Keratinocyte (primary cell): ENCODE measurements at regions not wholly inside any gene's neighbourhood (a gene's known extent, or its start where the extent isn't known, plus 50 kb on each side); places are given as distances from the start of the nearest gene placed in this dataset.

Source experiments
- EZH2 ChIP-seq: IDR thresholded peaks from one replicate; pipeline ENCODE4 v1.6.1; 2012; ENCODE audit warnings: inconsistent platforms, mild to moderate bottlenecking, low read length, moderate library complexity
- TF ChIP-seq, protein P1 (sequence below), 3 experiments: IDR thresholded peaks in 1 of 3; conservative IDR thresholded peaks in 1 of 3; optimal IDR thresholded peaks in 1 of 3; 2 replicates in 2 of 3; 3 replicates in 1 of 3; pipeline versions ENCODE3 to v1.5.1; 2011; ENCODE audit warnings: low read length in 3 of 3, mild to moderate bottlenecking in 3 of 3, moderate library complexity in 2 of 3, control low read depth in 1 of 3, inconsistent platforms in 1 of 3; ENCODE audit not compliant: insufficient read depth in 2 of 3; ENCODE audit errors: extremely low read depth in 1 of 3

GRCh38 chr12:114895081-114895480 lies 211.1 kb upstream of the TBX3 start:
- TF ChIP-seq, protein P1, sequence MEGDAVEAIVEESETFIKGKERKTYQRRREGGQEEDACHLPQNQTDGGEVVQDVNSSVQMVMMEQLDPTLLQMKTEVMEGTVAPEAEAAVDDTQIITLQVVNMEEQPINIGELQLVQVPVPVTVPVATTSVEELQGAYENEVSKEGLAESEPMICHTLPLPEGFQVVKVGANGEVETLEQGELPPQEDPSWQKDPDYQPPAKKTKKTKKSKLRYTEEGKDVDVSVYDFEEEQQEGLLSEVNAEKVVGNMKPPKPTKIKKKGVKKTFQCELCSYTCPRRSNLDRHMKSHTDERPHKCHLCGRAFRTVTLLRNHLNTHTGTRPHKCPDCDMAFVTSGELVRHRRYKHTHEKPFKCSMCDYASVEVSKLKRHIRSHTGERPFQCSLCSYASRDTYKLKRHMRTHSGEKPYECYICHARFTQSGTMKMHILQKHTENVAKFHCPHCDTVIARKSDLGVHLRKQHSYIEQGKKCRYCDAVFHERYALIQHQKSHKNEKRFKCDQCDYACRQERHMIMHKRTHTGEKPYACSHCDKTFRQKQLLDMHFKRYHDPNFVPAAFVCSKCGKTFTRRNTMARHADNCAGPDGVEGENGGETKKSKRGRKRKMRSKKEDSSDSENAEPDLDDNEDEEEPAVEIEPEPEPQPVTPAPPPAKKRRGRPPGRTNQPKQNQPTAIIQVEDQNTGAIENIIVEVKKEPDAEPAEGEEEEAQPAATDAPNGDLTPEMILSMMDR (optimal IDR thresholded peaks at IDR 0.05 in 1 of 3, IDR thresholded peaks at IDR 0.05 in 1 of 3, conservative IDR thresholded peaks at IDR 0.05 in 1 of 3; ENCODE audit: extremely low read depth in 1 of 3, insufficient read depth in 2 of 3, low read length in 3 of 3), result no peak
- no peak for TF ChIP-seq EZH2
